Lower lobe of right lung (tissue), 2 donors: ENCODE measurements at regions not wholly inside any gene's neighbourhood (a gene's known extent, or its start where the extent isn't known, plus 50 kb on each side); places are given as distances from the start of the nearest gene placed in this dataset.
"Not testable (repeated sequence)": the region's sequence is repeated elsewhere in the genome, so short reads cannot be mapped to it uniquely, and the experiment has no call there.

Experiments used
- ATAC-seq, 2 donors: fragments of 200-7000 bp; cut with Tn5 transposase; one replicate each; pipeline ENCODE4 v1.9.1; 2020 to 2022; ENCODE audit warnings: mild to moderate bottlenecking in 2 of 2, moderate library complexity in 2 of 2
- DNase-seq: peaks from one replicate; pipeline ENCODE4 v3.0.0-alpha.2; 2020
- H3K27ac ChIP-seq: fragments of 200-600 bp; one replicate; pipeline ENCODE4 v1.8.0; 2022
- H3K27me3 ChIP-seq: fragments of 200-600 bp; one replicate; pipeline ENCODE4 v1.8.0; 2022; ENCODE audit warnings: low read depth
- H3K36me3 ChIP-seq: fragments of 200-600 bp; one replicate; pipeline ENCODE4 v1.8.0; 2022; ENCODE audit warnings: mild to moderate bottlenecking
- H3K4me1 ChIP-seq: fragments of 200-600 bp; one replicate; pipeline ENCODE4 v1.8.0; 2022
- H3K4me3 ChIP-seq: fragments of 200-600 bp; one replicate; pipeline ENCODE4 v1.8.0; 2022; ENCODE audit warnings: mild to moderate bottlenecking
- H3K9me3 ChIP-seq: fragments of 200-600 bp; one replicate; pipeline ENCODE4 v1.8.0; 2022
- intact Hi-C: fragments of 100-400 bp; cut with DNase I; formaldehyde crosslinking; loops from one replicate; pipeline ENCODE4 v1.11.0; 2022
- TF ChIP-seq, protein P1 (sequence below): fragments of 200-600 bp; IDR thresholded peaks from one replicate; pipeline ENCODE4 v1.8.0; 2022; ENCODE audit warnings: antibody characterized with exemption, mild to moderate bottlenecking
- donor health status: DM: no; HTN: yes; CAD: no; lungs with severe emphysema.

DNA sequence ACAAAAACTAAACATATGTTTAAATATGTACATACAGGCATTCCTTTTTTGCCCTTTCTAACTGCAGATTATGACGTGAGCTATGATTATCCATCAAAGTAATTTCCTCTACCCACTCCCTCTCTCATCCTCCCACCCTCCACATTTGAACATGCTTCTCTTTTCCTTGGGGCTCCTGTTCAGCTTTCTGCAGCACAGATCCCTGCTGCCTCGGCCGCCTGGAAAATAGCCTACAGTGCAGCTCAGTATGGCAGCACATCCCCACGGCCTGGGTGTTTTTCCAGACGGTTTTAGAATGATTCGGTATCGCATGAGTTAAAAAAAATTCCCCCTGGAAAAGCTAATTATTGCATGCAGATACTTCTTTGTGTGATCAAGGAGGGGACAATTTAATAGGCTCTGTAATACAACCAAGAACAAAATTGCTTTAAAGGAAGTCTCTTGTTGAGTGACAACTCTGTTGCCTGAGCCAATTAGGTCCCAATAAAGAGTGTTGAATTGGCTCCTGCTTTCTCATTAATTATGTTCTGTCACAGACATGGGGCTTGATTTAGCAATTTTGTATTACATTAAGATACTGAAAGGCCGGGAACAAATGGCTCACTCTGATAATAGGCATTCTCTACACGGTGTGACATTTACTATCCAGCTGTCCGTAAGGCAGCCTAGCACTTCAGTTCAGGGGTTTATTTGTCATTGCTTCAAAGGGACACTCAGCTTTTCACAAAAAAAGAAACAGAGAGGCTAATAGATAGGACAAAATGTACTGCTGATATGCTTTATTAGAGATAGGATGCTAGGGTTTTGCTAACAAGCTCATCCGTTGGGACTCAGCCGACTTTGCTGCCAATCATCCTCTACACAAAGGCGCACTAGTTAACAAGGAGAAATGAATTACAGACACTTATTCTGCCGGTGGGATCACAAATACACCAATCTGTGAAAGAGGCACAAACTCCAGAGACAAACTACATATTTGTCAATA is 285.8 kb upstream of the G2E3 start:
- TF ChIP-seq, protein P1, sequence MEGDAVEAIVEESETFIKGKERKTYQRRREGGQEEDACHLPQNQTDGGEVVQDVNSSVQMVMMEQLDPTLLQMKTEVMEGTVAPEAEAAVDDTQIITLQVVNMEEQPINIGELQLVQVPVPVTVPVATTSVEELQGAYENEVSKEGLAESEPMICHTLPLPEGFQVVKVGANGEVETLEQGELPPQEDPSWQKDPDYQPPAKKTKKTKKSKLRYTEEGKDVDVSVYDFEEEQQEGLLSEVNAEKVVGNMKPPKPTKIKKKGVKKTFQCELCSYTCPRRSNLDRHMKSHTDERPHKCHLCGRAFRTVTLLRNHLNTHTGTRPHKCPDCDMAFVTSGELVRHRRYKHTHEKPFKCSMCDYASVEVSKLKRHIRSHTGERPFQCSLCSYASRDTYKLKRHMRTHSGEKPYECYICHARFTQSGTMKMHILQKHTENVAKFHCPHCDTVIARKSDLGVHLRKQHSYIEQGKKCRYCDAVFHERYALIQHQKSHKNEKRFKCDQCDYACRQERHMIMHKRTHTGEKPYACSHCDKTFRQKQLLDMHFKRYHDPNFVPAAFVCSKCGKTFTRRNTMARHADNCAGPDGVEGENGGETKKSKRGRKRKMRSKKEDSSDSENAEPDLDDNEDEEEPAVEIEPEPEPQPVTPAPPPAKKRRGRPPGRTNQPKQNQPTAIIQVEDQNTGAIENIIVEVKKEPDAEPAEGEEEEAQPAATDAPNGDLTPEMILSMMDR, result no peak
- ATAC-seq (no peak), DNase-seq (no peak)
- Histone ChIP-seq H3K27me3 (no peaks in the 10 kb centered on the region), H3K9me3 (no peaks in the 10 kb centered on the region), H3K36me3 (no peaks in the 10 kb centered on the region), H3K27ac (no peak overlapping the region), H3K4me3 (no peak overlapping the region), H3K4me1 (peaks cover 4% of the 10 kb centered on the region)
- intact Hi-C loops, result no loop called here

DNA sequence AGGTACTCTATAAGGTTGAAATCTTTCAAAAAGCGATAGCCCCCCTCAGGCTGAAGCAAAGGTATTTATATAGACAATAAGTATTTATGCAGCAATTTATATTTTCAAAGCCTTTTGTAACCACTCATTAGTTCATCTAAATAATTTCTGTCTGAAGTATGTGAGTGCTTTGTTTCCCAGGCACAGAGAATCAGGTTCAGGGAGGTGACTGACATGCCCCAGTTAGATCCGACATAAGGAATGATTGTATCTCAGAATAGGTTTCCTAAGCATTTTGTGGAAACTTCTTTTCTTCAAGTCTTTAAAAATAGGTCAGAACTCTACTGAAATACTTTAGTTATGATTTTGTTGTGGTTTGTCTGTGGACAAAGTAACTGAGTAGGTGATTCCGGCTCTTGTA is 283.4 kb upstream of the G2E3 start:
- intact Hi-C loops, result no loop called here
- DNase-seq, result no peak
- H3K4me3 ChIP-seq, result no peak overlapping the region
- H3K9me3 ChIP-seq, result no peaks in the 10 kb centered on the region
- no peaks in the 10 kb centered on the region for H3K4me1 ChIP-seq
- no peak for ATAC-seq
- H3K27me3 ChIP-seq, result no peaks in the 10 kb centered on the region
- H3K27ac ChIP-seq, result no peak overlapping the region
- no peaks in the 10 kb centered on the region for H3K36me3 ChIP-seq
- TF ChIP-seq, protein P1, result no peak

GRCh38 chr14:30277268-30277667 is 281.7 kb upstream of the G2E3 start:
- Histone ChIP-seq H3K4me3 (no peak overlapping the region), H3K9me3 (no peaks in the 10 kb centered on the region), H3K4me1 (no peaks in the 10 kb centered on the region), H3K27ac (no peak overlapping the region), H3K27me3 (no peaks in the 10 kb centered on the region), H3K36me3 (no peaks in the 10 kb centered on the region)
- TF ChIP-seq, protein P1, result no peak
- intact Hi-C loops, result no loop called here
- no peak for ATAC-seq
- no peak for DNase-seq

GRCh38 chr14:30278856-30279255 is 280.1 kb upstream of the G2E3 start:
- DNase-seq, H3K27me3 ChIP-seq, H3K27ac ChIP-seq, H3K36me3 ChIP-seq, H3K4me1 ChIP-seq, ATAC-seq, H3K9me3 ChIP-seq, intact Hi-C loops, H3K4me3 ChIP-seq: not testable (repeated sequence)

- Histone ChIP-seq H3K4me3 (no peak overlapping the region), H3K36me3 (no peaks in the 10 kb centered on the region), H3K4me1 (no peaks in the 10 kb centered on the region), H3K9me3 (no peaks in the 10 kb centered on the region), H3K27ac (no peak overlapping the region), H3K27me3 (no peaks in the 10 kb centered on the region)
- DNase-seq (no peak), ATAC-seq (peak; percentile 42 to 65)
- intact Hi-C loops, result no loop called here
- TF ChIP-seq, protein P1, result peak; percentile 49
Measured at GRCh38 chr14:30283822-30284446, 275.0 kb upstream of the G2E3 start.

DNA sequence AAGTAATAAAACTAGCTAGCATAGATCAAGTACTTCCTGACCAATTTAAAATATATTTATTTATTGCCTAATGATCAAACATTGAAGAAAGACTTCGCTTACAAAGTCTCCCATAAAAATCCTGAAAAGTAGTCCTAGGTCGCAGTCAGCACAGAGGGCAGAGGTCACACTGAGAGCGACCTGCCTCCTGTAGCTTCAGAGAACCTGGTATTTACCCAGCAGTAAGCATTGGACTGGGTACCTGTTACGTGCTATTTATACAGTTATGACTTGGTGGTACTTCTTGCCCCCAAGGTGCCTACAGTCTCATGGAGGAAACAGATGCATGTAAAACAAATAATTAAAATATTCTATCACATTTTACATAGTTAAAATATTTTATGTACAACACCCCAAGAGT is 274.1 kb upstream of the G2E3 start:
- no peak overlapping the region for H3K4me3 ChIP-seq
- ATAC-seq (no peak), DNase-seq (no peak)
- TF ChIP-seq, protein P1, result no peak
- H3K36me3 ChIP-seq, result no peaks in the 10 kb centered on the region
- H3K9me3 ChIP-seq, result no peaks in the 10 kb centered on the region
- intact Hi-C loops, result no loop called here
- H3K27me3 ChIP-seq, result no peaks in the 10 kb centered on the region
- H3K27ac ChIP-seq, result no peak overlapping the region
- no peaks in the 10 kb centered on the region for H3K4me1 ChIP-seq
